Nephron (organoid): ENCODE measurements at regions not wholly inside any gene's neighbourhood (a gene's known extent, or its start where the extent isn't known, plus 50 kb on each side); places are given as distances from the start of the nearest gene placed in this dataset.

Experiments used
- H3K27ac Mint-ChIP-seq, 3 experiments: 2 replicates each; pipeline ENCODE4 v1.8.0; 2020; ENCODE audit warnings: mixed read lengths in 3 of 3, mild to moderate bottlenecking in 2 of 3, moderate library complexity in 1 of 3
- H3K27me3 Mint-ChIP-seq: 2 replicates; pipeline ENCODE4 v1.8.0; 2021; ENCODE audit warnings: low read depth, mild to moderate bottlenecking, moderate library complexity, mixed read lengths
- H3K36me3 Mint-ChIP-seq: 2 replicates; pipeline ENCODE4 v1.8.0; 2020; ENCODE audit warnings: low read depth, mixed read lengths
- H3K4me1 Mint-ChIP-seq: 2 replicates; pipeline ENCODE4 v1.8.0; 2020; ENCODE audit warnings: mixed read lengths
- H3K4me3 Mint-ChIP-seq, 3 experiments: 2 replicates each; pipeline ENCODE4 v1.8.0; 2020; ENCODE audit warnings: mild to moderate bottlenecking in 3 of 3, mixed read lengths in 3 of 3, moderate library complexity in 2 of 3
- H3K9me3 Mint-ChIP-seq: 2 replicates; pipeline ENCODE4 v1.8.0; 2020; ENCODE audit warnings: mixed read lengths
- TF ChIP-seq, protein P1 (sequence below), 3 experiments: fragments of 200-600 bp; sonication (generic); IDR thresholded peaks; one replicate each; pipeline ENCODE4 v1.5.0; 2021; ENCODE audit warnings: antibody characterized with exemption in 3 of 3; ENCODE audit not compliant: unreplicated experiment in 3 of 3

DNA sequence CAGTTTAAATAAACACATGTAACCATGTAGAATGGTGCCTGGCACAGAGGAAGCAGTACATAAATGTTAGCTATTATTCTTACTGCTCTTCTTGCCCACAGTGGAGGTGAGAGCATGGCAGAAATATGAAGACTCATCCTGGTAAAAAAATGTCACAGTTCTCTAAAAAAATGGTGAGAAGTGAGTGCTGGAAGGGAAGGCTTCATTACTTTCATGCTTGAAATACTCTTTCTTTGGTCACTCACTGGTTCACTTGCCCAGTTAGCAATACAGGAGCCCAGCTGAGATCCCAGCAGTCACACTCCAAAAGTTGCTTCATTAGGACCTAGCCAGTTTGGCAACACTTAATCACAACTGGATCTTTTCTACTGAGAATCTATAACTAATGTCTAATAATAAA lies 1017.2 kb downstream of the TUSC7 start:
- TF ChIP-seq, protein P1, sequence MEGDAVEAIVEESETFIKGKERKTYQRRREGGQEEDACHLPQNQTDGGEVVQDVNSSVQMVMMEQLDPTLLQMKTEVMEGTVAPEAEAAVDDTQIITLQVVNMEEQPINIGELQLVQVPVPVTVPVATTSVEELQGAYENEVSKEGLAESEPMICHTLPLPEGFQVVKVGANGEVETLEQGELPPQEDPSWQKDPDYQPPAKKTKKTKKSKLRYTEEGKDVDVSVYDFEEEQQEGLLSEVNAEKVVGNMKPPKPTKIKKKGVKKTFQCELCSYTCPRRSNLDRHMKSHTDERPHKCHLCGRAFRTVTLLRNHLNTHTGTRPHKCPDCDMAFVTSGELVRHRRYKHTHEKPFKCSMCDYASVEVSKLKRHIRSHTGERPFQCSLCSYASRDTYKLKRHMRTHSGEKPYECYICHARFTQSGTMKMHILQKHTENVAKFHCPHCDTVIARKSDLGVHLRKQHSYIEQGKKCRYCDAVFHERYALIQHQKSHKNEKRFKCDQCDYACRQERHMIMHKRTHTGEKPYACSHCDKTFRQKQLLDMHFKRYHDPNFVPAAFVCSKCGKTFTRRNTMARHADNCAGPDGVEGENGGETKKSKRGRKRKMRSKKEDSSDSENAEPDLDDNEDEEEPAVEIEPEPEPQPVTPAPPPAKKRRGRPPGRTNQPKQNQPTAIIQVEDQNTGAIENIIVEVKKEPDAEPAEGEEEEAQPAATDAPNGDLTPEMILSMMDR (IDR thresholded peaks at IDR 0.05; ENCODE audit: unreplicated experiment in 3 of 3), result no peak
- Mint-ChIP-seq H3K4me1 (no peaks in the 10 kb centered on the region), H3K27ac (no peak overlapping the region), H3K27me3 (no peaks in the 10 kb centered on the region), H3K36me3 (no peaks in the 10 kb centered on the region), H3K4me3 (no peak overlapping the region), H3K9me3 (no peaks in the 10 kb centered on the region)

GRCh38 chr3:117728226-117728625 lies 1018.6 kb downstream of the TUSC7 start:
- Mint-ChIP-seq H3K9me3 (no peaks in the 10 kb centered on the region), H3K36me3 (no peaks in the 10 kb centered on the region), H3K4me3 (no peak overlapping the region), H3K4me1 (no peaks in the 10 kb centered on the region), H3K27ac (no peak overlapping the region), H3K27me3 (no peaks in the 10 kb centered on the region)
- TF ChIP-seq, protein P1 (IDR thresholded peaks at IDR 0.05; ENCODE audit: unreplicated experiment in 3 of 3), result no peak

DNA sequence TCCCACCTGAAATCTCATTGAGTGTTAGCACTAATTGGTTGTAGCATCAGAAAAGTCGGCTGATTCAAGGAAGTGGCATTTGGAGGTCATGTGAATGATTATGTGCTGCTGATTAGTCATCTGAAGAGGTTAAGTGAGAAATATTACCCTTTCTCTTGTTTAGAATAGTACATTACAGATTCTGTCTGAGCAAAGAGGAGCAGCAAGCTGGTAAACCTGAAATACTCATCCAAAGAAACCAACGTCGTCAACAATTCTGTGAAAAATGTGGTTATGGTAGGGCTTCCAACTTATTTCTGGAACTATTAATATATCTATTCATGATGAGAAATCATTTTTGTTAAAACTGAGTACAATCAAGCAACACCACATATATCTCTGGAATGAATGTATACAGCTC lies 1024.9 kb downstream of the TUSC7 start:
- Mint-ChIP-seq H3K4me3 (no peak overlapping the region), H3K36me3 (no peaks in the 10 kb centered on the region), H3K4me1 (peaks cover 9% of the 10 kb centered on the region), H3K27ac (no peak overlapping the region), H3K9me3 (no peaks in the 10 kb centered on the region), H3K27me3 (no peaks in the 10 kb centered on the region)
- TF ChIP-seq, protein P1 (IDR thresholded peaks at IDR 0.05; ENCODE audit: unreplicated experiment in 3 of 3), result no peak

GRCh38 chr3:117735481-117736101 lies 1026.0 kb downstream of the TUSC7 start:
- H3K9me3 Mint-ChIP-seq, result no peaks in the 10 kb centered on the region
- no peak overlapping the region for H3K4me3 Mint-ChIP-seq
- TF ChIP-seq, protein P1 (IDR thresholded peaks at IDR 0.05; ENCODE audit: unreplicated experiment in 3 of 3), result no peak
- no peaks in the 10 kb centered on the region for H3K27me3 Mint-ChIP-seq
- H3K27ac Mint-ChIP-seq, result no peak overlapping the region
- H3K4me1 Mint-ChIP-seq, result peaks cover 9% of the 10 kb centered on the region
- no peaks in the 10 kb centered on the region for H3K36me3 Mint-ChIP-seq

GRCh38 chr3:117736846-117737245 lies 1027.3 kb downstream of the TUSC7 start:
- H3K4me1 Mint-ChIP-seq, result peaks cover 9% of the 10 kb centered on the region
- no peaks in the 10 kb centered on the region for H3K27me3 Mint-ChIP-seq
- H3K27ac Mint-ChIP-seq, result no peak overlapping the region
- TF ChIP-seq, protein P1 (IDR thresholded peaks at IDR 0.05; ENCODE audit: unreplicated experiment in 3 of 3), result no peak
- H3K4me3 Mint-ChIP-seq, result no peak overlapping the region
- no peaks in the 10 kb centered on the region for H3K36me3 Mint-ChIP-seq
- H3K9me3 Mint-ChIP-seq, result no peaks in the 10 kb centered on the region

DNA sequence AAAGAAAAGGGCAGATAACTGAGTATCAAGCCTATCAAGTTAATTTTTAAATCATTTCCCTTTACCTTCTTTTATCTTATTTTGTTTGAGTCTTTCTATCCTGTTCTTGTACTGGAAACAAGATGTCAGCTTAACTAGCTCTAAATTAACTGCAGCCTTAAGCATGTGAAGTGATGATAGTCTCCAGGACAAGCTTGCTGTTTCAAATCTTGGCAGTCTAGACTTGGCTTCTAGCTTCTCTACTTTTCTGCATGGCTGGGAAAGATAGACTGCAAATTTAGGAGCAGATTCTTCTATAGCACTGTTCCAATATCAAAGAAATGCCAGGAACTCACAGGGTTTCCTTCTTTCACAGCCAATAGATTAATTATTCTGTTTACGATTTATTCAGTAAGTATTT lies 1034.4 kb downstream of the TUSC7 start:
- no peaks in the 10 kb centered on the region for H3K36me3 Mint-ChIP-seq
- peaks cover 6% of the 10 kb centered on the region for H3K4me1 Mint-ChIP-seq
- H3K9me3 Mint-ChIP-seq, result no peaks in the 10 kb centered on the region
- no peaks in the 10 kb centered on the region for H3K27me3 Mint-ChIP-seq
- H3K4me3 Mint-ChIP-seq, result no peak overlapping the region
- no peak overlapping the region for H3K27ac Mint-ChIP-seq
- TF ChIP-seq, protein P1 (IDR thresholded peaks at IDR 0.05; ENCODE audit: unreplicated experiment in 3 of 3), result no peak
